Thymus (tissue), 11 donors: ENCODE measurements at regions not wholly inside any gene's neighbourhood (a gene's known extent, or its start where the extent isn't known, plus 50 kb on each side); places are given as distances from the start of the nearest gene placed in this dataset.

ENCODE experiments used
- DNase-seq, 9 donors: peaks; one replicate each; pipeline ENCODE4 v3.0.0-alpha.2; 2013; ENCODE audit warnings: low spot score in 9 of 9, low read depth in 6 of 9, missing footprints in 1 of 9
- H3K27ac ChIP-seq, 2 donors: one replicate each; pipeline ENCODE4 v1.5.1; 2013; ENCODE audit warnings: control low read depth in 1 of 2, low read depth in 1 of 2, low read length in 1 of 2, mild to moderate bottlenecking in 1 of 2, moderate library complexity in 1 of 2
- H3K27me3 ChIP-seq, 2 donors: one replicate each; pipeline ENCODE4 v1.5.1; 2013; ENCODE audit warnings: low read length in 1 of 2; ENCODE audit not compliant: control insufficient read depth in 2 of 2, insufficient read depth in 1 of 2
- H3K36me3 ChIP-seq, 2 donors: one replicate each; pipeline ENCODE4 v1.5.1; 2013; ENCODE audit warnings: low read length in 1 of 2, mild to moderate bottlenecking in 1 of 2, moderate library complexity in 1 of 2; ENCODE audit not compliant: control insufficient read depth in 2 of 2, insufficient read depth in 2 of 2
- H3K4me1 ChIP-seq, 2 donors: one replicate each; pipeline ENCODE4 v1.5.1; 2013; ENCODE audit warnings: low read length in 2 of 2; ENCODE audit not compliant: control insufficient read depth in 2 of 2, insufficient read depth in 2 of 2
- H3K4me3 ChIP-seq, 2 donors: one replicate each; pipeline ENCODE4 v1.5.1; 2013; ENCODE audit warnings: low read length in 2 of 2, control low read depth in 1 of 2, mild to moderate bottlenecking in 1 of 2
- H3K9me3 ChIP-seq, 2 donors: one replicate each; pipeline ENCODE4 v1.5.1; 2013; ENCODE audit warnings: low read length in 1 of 2, mild to moderate bottlenecking in 1 of 2; ENCODE audit not compliant: control insufficient read depth in 2 of 2, insufficient read depth in 1 of 2
- WGBS: extraction: QIAGEN DNeasy Blood & Tissue Kit; methylation state at CpG from one replicate; pipeline ENCODE4 v1.1.7; 2013; 5-methylcytosine and 5-hydroxymethylcytosine counted together
- donor health status: healthy.

DNA sequence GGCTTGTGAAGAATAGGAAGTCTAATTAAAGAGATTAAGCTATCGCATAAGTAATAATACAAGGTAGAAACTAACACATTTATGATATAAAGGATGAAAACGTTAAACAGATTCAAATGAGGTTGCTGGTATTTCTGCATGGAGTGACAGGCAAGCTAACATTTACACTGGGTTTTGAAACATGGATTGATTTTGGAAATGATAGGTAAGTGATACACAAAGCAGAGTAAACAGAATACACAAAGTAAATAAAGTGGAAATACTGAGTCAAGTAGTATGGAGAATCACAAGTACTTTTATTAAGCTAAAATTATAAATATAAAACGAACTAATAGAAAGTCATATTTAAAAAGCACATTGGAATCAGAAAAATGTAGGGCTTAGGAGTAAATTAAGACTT, 665.3 kb downstream of the STPG2 start:
- 92% methylated on average over 3 of the region's 3 CpGs for WGBS
- no peak overlapping the region for H3K4me3 ChIP-seq
- H3K27me3 ChIP-seq, result no peaks in the 10 kb centered on the region
- H3K36me3 ChIP-seq, result no peaks in the 10 kb centered on the region
- no peaks in the 10 kb centered on the region for H3K9me3 ChIP-seq
- no peak overlapping the region for H3K27ac ChIP-seq
- DNase-seq, result no peak
- H3K4me1 ChIP-seq, result no peaks in the 10 kb centered on the region

DNA sequence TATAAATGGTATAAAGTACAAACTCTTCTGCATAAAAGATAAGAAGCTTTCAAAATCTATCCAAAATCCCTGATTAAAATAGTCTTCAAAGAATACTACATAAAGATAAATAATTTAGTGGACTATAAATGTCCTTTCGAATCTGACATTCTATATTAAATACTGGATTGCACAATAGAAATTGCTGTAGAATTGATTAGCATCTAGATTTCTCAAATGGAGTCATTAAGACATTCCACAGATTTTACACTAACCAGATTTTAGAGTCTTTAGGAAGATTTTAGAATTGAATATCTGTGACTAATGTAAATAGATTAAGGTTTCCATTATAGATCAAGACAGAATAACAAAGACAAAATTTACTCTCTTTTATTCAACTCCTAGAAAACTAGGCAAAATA, 663.9 kb downstream of the STPG2 start:
- 92% methylated on average over 1 of the region's 1 CpG for WGBS

GRCh38 chr4:97491856-97492255, 651.4 kb downstream of the STPG2 start:
- 95% methylated on average over 3 of the region's 3 CpGs for WGBS
- Histone ChIP-seq H3K4me1 (no peaks in the 10 kb centered on the region), H3K36me3 (no peaks in the 10 kb centered on the region), H3K4me3 (no peak overlapping the region), H3K27me3 (no peaks in the 10 kb centered on the region), H3K9me3 (no peaks in the 10 kb centered on the region), H3K27ac (no peak overlapping the region)
- DNase-seq, result no peak

More for the DNA sequence above, 663.9 kb downstream of the STPG2 start:
- Histone ChIP-seq H3K27ac (no peak overlapping the region), H3K4me1 (no peaks in the 10 kb centered on the region), H3K27me3 (no peaks in the 10 kb centered on the region), H3K4me3 (no peak overlapping the region), H3K36me3 (no peaks in the 10 kb centered on the region), H3K9me3 (no peaks in the 10 kb centered on the region)
- DNase-seq, result no peak

GRCh38 chr4:97493815-97494518, 649.3 kb downstream of the STPG2 start:
- DNase-seq, result no peak
- Histone ChIP-seq H3K36me3 (no peaks in the 10 kb centered on the region), H3K27me3 (no peaks in the 10 kb centered on the region), H3K4me1 (no peaks in the 10 kb centered on the region), H3K27ac (no peak overlapping the region), H3K9me3 (no peaks in the 10 kb centered on the region), H3K4me3 (no peak overlapping the region)
- 80% methylated on average over 1 of the region's 1 CpG for WGBS

GRCh38 chr4:97496298-97496873, 646.9 kb downstream of the STPG2 start:
- Histone ChIP-seq H3K27ac (no peak overlapping the region), H3K36me3 (no peaks in the 10 kb centered on the region), H3K4me3 (no peak overlapping the region), H3K9me3 (no peaks in the 10 kb centered on the region), H3K4me1 (no peaks in the 10 kb centered on the region), H3K27me3 (no peaks in the 10 kb centered on the region)
- 74% methylated on average over 3 of the region's 3 CpGs for WGBS
- no peak for DNase-seq

GRCh38 chr4:97498875-97499274, 644.4 kb downstream of the STPG2 start:
- H3K4me1 ChIP-seq, result no peaks in the 10 kb centered on the region
- H3K4me3 ChIP-seq, result no peak overlapping the region
- no peaks in the 10 kb centered on the region for H3K9me3 ChIP-seq
- DNase-seq, result no peak
- WGBS, result 95% methylated on average over 3 of the region's 3 CpGs
- H3K36me3 ChIP-seq, result no peaks in the 10 kb centered on the region
- H3K27ac ChIP-seq, result no peak overlapping the region
- no peaks in the 10 kb centered on the region for H3K27me3 ChIP-seq

- WGBS, result 95% methylated on average over 2 of the region's 2 CpGs
- Histone ChIP-seq H3K9me3 (no peaks in the 10 kb centered on the region), H3K4me3 (no peak overlapping the region), H3K4me1 (no peaks in the 10 kb centered on the region), H3K27me3 (no peaks in the 10 kb centered on the region), H3K36me3 (no peaks in the 10 kb centered on the region), H3K27ac (no peak overlapping the region)
- no peak for DNase-seq
Measured at GRCh38 chr4:97500423-97500822, 642.9 kb downstream of the STPG2 start.

DNA sequence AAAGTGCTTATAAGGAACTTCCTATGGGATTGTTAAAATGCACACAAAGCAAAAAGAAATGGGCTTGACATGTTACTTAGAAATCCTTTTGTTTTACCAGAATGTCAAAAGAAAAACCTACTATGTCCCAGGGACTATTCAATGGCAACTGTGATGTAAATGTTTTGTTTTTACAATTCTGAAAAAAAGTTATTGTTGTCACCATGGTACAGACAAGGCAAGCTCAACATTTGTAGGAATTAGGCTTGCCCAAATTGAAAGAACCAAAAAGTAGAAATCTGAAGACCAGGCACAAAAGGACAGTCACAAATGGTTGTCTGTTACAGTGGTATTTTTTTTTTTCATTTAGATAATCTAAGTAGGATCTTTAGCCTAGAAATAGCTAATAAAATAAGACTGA, 638.6 kb downstream of the STPG2 start:
- H3K36me3 ChIP-seq, result no peaks in the 10 kb centered on the region
- no peak for DNase-seq
- H3K27me3 ChIP-seq, result no peaks in the 10 kb centered on the region
- H3K4me3 ChIP-seq, result no peak overlapping the region
- H3K27ac ChIP-seq, result no peak overlapping the region
- H3K9me3 ChIP-seq, result no peaks in the 10 kb centered on the region
- H3K4me1 ChIP-seq, result no peaks in the 10 kb centered on the region

DNA sequence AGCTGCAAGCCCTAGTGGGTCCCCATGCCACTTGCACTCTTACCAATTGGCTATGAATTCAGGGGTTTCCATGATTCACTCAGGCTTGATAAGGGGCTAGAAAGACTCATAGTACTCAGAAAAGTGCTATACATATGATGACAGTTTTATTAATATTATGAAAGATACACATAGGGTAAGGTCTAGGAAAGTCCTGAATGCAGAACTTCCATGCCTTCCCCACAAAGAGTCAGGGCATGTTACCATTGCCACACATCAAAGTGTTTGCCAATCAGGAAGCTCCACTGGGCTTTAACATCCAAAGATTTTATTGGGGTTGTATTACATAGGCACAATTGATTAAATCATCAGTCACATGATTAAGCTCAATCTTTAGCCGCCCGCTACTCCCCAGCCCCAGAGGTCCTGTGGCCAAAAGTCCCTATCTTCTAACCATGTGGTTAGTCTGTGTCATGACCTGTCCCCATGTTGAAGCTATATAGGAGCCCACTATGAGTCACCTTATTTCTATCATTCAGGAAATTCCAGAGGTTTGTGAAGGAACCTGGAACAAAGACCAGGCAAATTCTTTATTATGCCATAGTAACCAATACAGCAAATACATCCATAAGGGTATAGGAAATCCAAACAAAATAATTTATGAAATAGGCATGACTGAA, 635.6 kb downstream of the STPG2 start:
- Histone ChIP-seq H3K4me3 (no peak overlapping the region), H3K36me3 (no peaks in the 10 kb centered on the region), H3K27me3 (no peaks in the 10 kb centered on the region), H3K9me3 (no peaks in the 10 kb centered on the region), H3K27ac (no peak overlapping the region), H3K4me1 (no peaks in the 10 kb centered on the region)
- no peak for DNase-seq
- WGBS, result 96% methylated on average over 2 of the region's 2 CpGs
